ENCODE measurements at regions not wholly inside any gene's neighbourhood (a gene's known extent, or its start where the extent isn't known, plus 50 kb on each side); places are given as distances from the start of the nearest gene placed in this dataset.
"Not testable (repeated sequence)": the region's sequence is repeated elsewhere in the genome, so short reads cannot be mapped to it uniquely, and the experiment has no call there.

GRCh38 chr20:57995381-57995977, 233.0 kb downstream of the ANKRD60 start:
- DNase-seq = no peak

DNA sequence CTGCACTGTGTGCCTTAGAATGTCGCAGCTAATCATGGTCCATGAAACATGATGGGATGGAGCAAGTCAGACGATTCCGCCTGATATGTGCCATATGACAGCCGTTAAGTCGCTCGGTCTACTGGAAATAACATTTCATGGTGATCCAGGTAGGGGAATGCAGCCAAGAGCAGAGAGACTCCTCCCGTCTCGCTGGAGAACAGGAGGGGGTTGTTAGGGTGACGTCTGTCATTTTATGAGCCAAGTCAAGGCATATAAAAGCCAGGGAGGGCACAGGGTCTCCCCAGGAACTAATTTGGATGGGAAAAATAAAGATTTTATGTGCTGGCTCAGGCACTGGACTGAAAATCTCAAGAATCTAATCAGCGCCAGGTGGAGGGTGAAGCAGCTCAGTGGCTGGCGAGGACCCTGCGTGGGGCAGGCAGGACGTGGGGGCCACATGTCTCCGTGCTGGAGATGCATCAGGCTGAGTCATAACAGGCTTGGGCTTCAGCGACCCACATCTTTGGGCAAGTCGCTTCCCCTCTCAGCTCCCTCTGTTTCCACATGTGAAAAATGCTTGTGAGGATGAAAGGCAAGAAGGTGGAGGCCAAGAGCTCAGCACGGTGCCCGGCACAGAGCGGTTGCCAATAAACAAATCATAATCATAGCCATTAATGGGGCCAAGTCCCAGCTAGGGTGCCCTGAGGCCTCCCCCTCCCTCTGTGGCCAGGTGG, 234.6 kb downstream of the ANKRD60 start:
- peak; percentile 53 for DNase-seq

DNA sequence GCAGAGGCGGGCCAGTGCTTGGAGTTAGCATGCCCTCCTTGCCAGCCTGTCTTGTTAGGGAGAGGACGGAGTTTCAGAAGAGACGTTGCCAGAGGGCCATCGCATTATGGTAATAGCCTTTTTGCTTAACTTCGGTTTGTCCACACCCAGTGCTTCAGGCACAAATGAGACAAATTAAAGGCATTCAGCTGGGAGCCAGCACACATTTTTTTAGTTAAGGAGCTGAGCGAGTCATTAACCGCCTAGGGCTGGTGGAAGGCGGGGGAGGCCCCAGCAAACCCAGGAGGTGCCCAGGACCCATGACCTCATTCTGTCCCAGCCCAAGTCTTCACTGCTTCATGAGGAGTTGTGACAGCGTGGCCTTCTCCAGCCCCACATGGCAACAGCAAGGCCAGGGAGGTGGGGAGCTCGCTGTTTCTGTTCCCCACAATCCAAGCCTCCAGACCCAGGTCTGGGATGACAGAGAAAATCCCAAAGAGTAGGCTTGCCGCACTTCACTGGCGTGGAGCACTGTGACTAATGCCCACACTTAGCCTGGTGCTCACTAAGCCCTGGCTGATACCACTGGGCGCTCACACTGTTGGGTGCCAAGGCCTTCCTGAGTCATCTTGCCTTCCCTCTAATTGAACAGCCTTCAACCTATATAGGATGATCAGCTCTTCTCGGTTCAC, 237.1 kb downstream of the ANKRD60 start:
- DNase-seq = no peak

GRCh38 chr20:57990396-57990987, 238.0 kb downstream of the ANKRD60 start:
- peak; percentile 64 for DNase-seq

DNA sequence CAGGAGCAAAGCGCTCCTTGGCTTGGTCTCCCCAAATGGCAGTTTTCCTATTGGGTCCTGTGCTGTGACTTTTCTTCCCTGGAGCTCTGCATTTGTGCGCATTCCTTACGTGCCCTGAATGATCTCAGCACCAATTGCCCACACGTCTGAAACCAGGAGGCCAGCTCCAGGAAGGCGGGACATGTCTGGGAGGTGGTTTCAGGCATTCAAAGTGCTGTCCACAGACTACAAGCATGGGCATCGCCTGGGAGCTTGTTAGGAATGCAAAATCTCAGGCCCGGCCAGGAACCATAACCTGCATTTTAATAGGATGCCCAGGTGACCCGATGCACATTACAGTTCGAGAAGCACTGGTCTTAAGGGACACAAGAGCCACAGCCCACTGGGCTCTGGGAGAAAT, 239.6 kb downstream of the ANKRD60 start:
- no peak for DNase-seq

DNA sequence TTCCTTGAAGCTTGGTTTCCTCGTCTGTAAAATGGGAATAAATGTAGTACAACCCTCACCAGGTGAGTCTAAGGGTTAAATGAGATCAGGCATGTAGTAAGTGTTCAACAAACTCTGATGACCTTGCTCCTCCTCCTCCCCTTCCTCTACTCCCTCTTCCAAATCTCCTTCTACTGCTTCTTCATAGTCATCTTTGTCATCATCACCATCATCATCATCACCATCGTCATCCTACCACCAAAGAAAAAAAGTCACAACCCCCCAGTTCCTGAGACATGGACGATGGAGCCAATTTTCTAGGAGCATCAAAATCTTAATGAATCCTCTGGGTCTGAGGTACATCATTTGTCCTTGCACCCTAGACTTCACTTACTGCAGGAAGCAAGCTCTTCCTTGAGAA, 240.0 kb downstream of the ANKRD60 start:
- DNase-seq = no peak

DNA sequence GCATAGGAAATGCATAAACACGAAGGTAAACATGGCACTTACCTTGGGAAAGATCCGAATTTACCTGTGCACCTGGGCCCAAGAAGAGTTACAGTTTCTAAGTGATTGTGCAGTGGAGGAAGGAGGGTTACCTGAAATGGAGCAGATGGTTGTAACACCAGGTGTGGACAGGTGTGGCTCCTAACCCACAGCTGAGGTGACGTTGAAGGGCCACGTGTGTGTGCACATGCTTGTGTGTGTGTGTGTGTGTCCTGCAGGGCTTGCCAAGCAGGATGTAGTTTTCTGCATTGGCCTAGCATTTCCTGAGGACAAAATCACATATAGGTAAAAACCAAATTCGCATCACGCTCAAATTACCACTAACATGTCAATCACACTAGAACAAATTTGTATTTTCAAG, 240.8 kb downstream of the ANKRD60 start:
- DNase-seq = no peak

DNA sequence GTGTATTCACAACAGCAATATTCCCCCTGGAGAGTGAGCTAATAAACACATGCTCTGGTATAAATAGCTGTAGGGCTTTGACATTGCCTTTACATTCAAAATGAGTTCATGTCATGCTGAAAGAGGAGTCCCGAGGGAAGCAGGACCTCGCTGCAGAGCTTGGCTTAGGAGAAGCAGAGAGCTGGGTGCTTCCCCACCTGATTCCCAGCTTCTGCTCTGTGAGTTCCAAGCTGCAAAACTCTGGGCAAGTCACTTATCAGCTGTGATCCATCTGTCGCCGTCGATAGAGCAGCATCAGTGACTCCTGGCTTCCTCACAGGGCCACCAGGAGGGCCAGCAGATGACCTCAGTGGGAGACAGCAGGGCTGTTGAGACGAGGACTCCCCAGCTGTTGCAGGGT, 241.8 kb downstream of the ANKRD60 start:
- no peak for DNase-seq

- peak; percentile 47 for DNase-seq
Observed at GRCh38 chr20:57985278-57985677, 243.2 kb downstream of the ANKRD60 start.

DNA sequence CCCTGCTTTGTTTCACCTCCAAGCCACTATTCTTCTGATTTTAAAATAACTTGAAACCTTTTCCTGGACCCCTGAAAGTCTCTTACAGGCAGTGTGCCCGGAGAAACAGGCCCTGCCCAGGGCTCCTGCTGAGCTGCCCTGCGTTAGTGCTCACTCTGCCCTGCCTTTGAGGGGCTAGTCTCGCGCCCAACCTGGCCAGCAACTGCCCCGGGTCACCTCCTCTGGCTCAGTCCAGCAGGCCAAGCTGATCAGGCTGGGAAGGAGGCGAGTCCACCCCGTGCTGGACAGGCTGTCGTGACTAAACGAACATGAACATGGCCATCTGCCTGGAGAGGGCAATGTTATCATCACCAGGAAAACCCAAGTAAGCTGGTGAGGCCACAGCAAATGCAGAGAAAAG, 245.4 kb downstream of the ANKRD60 start:
- no peak for DNase-seq

DNA sequence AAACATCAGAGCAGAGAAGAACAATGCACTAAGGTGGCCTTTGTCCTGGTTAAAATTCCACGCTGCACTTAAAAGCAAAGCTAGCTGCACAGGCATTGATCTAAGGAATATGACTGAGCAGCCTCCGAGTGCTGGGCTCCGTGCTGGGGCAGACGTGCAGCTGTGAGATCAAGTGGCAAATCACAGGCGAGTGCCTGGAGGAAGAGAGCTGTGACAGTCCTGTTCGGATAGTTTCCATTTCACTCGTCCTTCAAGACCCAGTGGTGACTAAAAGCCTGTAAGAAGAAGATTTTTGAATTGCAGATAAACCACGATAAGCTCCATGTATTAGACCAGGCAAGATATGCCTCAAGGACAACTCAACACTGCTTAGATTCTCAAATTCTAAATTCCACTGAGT, 247.9 kb downstream of the ANKRD60 start:
- no peak for DNase-seq

- DNase-seq = no peak
Observed at GRCh38 chr20:57977569-57977968, 250.9 kb downstream of the ANKRD60 start.

DNA sequence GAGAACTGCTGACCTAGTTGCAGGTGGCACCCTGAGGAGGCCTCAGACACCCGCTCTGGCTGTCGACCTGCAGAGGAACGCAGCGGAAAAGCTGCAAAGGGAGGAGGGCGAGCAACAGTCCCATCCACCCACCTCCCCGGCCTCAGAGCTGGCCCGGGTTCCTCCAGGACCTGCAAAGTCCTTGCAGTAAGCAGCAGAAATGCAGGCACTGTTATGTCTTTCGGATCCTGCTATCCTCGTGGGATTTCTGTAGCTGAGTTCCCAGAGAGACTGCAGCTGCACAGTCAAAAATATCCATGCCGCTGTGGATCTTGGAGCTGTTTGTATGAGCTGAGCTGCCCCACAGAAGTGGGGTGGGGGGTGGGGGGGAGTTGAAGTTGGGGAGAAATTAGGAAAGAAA, 251.3 kb downstream of the ANKRD60 start:
- DNase-seq = peak; percentile 39

DNA sequence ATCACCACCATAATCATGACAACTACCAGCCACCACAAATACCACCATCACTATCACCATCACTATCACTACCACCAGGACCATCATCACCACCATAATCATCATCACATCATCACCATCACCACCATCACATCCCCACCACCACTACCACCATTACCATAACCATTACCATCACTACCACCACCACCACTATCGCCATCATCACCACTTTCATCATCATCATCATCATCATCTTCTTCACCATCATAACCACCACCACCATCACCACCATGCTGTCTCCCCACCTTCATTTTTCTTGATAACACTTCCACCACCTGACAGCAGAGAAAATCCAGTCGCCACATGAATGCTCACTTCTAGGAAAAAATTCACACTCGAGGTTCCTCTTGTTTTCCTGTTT, 253.6 kb downstream of the ANKRD60 start:
- DNase-seq = no peak

- no peak for DNase-seq
Observed at GRCh38 chr20:57973886-57974285, 254.6 kb downstream of the ANKRD60 start.

DNA sequence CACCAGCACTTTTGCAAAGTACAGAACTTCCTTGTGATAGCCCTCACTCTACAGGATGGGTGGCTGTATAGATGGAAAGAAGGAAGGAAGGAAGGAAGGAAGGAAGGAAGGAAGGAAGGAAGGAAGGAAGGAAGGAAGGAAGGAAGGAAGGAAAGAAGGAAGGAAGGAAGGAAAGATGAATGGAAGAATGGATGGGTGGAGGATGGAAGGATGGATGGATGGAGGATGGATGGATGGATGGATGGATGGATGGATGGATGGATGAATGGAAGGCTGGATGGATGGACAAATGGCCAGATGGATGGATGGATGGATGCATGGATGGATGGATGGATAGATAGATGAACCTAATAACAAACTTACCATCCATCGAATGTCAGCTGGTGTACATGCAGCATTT, 256.9 kb downstream of the ANKRD60 start:
- DNase-seq = not testable (repeated sequence)

DNA sequence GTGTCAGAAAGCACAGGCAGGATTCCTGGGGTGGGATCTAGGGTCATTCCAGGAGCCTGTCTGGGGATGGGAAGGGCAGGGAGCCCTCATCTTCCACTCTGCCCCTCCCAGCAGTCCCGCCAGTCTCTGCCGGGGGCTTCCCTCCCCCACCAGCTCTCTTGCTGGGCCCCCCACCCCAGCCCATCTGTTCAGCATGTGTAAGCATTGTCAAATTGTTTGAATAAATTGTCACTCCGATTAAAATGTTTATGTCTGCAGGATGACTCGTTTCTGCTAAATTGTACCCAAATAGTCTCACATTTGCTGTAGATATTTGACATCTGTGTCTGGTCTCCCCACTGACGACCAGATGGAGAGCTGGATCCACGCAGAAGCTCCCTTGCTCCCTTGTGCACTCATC, 257.6 kb downstream of the ANKRD60 start:
- DNase-seq = no peak

DNA sequence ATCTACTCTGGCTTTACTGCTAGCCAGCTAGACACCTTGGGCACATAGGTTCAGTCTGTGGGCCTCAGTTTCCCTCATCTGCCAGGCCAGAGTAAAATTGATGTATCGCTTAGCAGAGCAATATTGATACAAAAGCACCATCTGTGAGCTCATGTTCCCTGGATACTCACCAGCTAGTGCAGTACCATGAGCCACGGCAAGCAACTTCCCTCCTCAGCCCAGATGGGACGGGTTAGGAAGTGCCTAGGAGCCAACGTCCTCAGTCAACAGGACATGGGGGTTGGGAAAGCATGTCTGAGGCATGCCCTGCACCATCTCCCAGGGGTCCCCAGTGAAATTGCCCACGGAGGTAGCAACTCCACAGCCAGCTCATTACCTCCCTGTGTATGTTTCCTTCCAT, 258.3 kb downstream of the ANKRD60 start:
- DNase-seq = no peak

- DNase-seq = no peak
Observed at GRCh38 chr20:57968120-57968519, 258.3 kb upstream of the PMEPA1 start.

DNA sequence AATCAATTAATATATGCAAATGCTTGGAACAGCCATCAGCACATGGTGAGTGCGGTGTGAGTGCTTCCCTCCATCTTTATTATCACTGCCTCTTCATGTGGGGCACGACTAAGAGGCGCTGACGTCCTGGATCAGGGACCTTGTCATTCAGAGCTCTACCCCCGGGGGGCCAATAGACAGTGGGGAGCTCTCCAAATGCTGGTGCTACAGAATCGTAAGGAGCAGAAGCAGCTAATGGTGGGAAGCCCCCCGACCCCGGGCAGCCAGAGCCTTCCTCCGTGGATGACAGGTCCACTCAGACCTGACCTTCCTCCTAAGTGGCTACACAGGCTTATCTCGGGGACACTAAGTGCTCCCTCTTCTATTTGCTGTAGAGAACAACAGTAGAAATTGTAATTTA, 257.5 kb upstream of the PMEPA1 start:
- DNase-seq = no peak

DNA sequence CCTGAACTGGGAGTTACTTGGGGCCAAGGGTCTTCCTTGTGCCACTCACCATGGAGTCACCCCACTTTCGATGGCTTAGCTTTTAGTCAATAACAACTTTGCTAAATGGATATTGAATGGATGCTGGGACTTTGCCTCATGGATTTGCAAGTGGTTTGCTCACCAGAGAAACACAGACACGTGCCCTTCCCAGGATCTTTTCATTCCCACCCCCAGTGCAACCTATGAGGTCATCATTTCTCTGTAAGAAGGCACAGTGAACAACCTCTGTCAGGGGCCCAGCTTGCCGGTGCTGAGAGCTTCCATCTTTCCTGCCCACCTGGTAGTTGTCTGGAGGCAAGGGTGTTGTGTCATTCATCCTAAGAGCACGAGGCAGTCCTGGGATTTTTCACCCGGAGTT, 256.8 kb upstream of the PMEPA1 start:
- no peak for DNase-seq

DNA sequence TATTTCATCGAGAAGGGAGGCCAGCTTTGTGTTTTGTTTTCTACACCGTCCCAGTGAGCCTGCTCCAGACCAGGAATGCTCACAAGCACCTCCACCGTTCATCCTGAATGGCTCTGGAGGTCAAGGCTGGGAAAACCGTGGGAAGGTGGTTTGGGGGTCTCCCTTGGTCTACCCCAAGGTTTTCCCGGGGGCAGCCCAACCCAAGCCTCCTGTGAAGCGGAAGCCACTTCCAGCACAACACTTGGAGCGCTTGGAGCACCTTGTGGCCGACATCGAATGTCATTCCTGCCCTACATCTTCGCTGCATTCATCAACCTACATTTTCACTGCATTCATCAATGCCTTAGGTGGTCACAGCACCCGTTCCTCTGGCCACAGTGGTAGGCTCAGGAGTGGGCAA, 255.6 kb upstream of the PMEPA1 start:
- DNase-seq = no peak

DNA sequence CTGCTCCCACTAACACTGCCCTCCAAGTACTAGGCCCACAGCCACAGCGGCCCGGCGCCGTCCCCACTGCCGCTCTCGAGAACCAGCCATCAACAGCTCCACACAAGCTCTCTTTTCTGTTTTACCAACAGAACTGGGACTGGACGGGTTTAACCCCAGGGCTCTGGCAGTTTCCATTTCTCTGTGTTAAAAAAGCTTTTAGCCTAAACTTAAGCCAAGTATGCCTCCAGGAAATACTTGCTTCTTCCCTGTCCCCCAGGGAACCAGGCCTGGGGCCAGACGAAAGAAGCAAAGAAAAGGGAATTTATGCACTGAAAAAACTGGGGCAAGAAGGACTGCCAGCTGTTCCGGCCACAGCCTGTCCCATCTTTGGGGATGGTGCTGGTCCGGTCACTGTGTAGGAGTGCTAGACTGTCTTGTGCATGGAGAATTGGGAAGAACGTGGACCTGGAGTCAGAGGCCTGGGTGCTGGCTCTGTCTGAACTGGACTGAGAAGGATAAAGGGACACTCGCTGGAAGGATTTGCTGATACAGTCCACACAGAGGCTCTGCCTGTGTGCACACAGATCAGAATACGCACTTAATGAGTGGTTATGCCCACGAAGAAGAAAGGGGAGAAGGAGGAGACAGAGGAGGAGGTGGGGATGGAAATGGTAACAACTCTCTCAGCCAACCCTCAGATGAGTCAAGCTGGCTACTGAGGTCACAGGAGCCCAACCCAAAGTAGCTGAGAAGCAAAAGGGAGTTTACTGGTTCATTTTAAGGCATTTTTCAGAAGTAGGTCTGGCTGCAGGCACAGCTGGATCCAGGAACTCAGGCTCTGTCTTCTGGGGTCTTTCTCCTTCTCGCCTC, 254.4 kb upstream of the PMEPA1 start:
- no peak for DNase-seq
